GM12892 (cell line): ENCODE measurements at regions not wholly inside any gene's neighbourhood (a gene's known extent, or its start where the extent isn't known, plus 50 kb on each side); places are given as distances from the start of the nearest gene placed in this dataset.

ENCODE experiments used
- POLR2A ChIP-seq: IDR thresholded peaks from 2 replicates; pipeline ENCODE4 v1.6.1; 2011; ENCODE audit warnings: low read depth, low read length, control low read depth
- POLR2AphosphoS5 ChIP-seq: IDR thresholded peaks from 2 replicates; pipeline ENCODE4 v1.6.1; 2011; ENCODE audit warnings: low read depth, low read length, control low read depth
- TAF1 ChIP-seq: IDR thresholded peaks from 2 replicates; pipeline ENCODE4 v1.6.1; 2011; ENCODE audit warnings: low read depth, mild to moderate bottlenecking, control low read depth, low read length, borderline replicate concordance

DNA sequence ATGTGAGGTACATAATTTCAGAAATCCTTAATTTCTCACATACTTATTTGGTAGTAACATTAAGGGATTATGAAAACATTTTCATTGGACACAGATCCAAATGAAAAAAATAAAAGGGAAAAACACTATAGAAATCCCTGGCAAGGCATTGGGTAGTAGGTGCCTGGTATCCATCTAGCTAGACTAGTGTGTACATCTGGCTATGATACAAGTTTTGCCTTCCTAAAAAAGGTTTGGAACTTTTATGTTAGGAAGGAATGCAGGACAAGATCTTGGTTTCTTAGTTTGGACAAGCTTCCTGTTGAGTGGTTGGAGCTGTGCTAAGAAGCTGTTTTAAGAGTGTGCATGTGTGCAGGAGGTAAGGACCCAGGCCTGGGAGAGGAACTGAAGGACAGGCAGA, 252.3 kb upstream of the GLI3 start:
- TF ChIP-seq POLR2A (no peak), POLR2AphosphoS5 (no peak), TAF1 (no peak)
